ENCODE measurements at regions not wholly inside any gene's neighbourhood (a gene's known extent, or its start where the extent isn't known, plus 50 kb on each side); places are given as distances from the start of the nearest gene placed in this dataset.

DNA sequence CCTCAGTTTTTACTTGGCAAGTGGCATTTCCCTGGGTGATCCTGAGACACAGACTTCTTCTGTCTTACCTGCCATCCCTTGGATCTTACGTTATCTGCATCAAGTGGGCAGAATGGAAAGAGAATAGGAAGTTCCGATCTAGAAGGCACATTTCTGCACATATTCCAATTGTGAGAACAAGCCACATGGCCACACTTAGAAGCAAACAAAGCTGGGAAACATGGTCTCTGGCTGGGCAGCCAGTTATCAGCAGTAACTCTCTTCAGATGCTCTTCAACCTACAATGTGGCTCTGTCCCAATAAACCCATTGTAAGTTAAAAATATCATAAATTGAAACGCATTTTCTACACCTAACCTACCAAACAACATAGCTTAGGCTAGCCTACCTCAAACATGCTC is 67.3 kb upstream of the CCN6 start:
- Histone ChIP-seq H3T11ph (ENCODE audit: low read length) (no peak overlapping the region), H2BK120ac (ENCODE audit: low read depth, low read length, poor library complexity, severe bottlenecking) (no peak overlapping the region), H3K23me2 (ENCODE audit: insufficient read length, low read depth, low read length, poor library complexity, severe bottlenecking) (no peaks in the 10 kb centered on the region), H3K27ac (ENCODE audit: insufficient read length, low read depth, low read length) (no peak overlapping the region), H2BK5ac (ENCODE audit: insufficient read length, low read length) (no peak overlapping the region), H3K27me3 (ENCODE audit: insufficient read depth, low read length) (no peaks in the 10 kb centered on the region), H3K79me1 (ENCODE audit: insufficient read depth, low read depth, low read length, poor library complexity, severe bottlenecking) (no peaks in the 10 kb centered on the region), H2AK5ac (ENCODE audit: insufficient read length, low read length) (no peak overlapping the region), H4K20me1 (ENCODE audit: control insufficient read depth, insufficient read depth, insufficient read length) (no peaks in the 10 kb centered on the region), H3K23ac (ENCODE audit: insufficient read length, low read depth, low read length) (no peak overlapping the region), H2BK20ac (ENCODE audit: low read depth, low read length, poor library complexity, severe bottlenecking) (no peak overlapping the region), H3K4me2 (ENCODE audit: insufficient read depth, insufficient read length, low read length) (no peak overlapping the region), H3K79me2 (ENCODE audit: insufficient read depth, low read length) (no peaks in the 10 kb centered on the region), H2BK12ac (ENCODE audit: insufficient read length, low read depth, low read length) (no peak overlapping the region), H3K4ac (ENCODE audit: low read depth, low read length) (no peak overlapping the region), H3K9ac (ENCODE audit: extremely low read depth, insufficient read length, low read length) (no peak overlapping the region), H3K4me1 (ENCODE audit: insufficient read depth, low read length) (peaks cover 9% of the 10 kb centered on the region; the same call in 1 of the 2 replicates), H3K56ac (ENCODE audit: insufficient read length, low read depth, low read length) (no peak overlapping the region), H3K18ac (ENCODE audit: insufficient read length, low read depth, low read length) (no peak overlapping the region), H3K14ac (ENCODE audit: insufficient read depth, low read length) (no peak overlapping the region), H2BK15ac (ENCODE audit: low read depth, low read length) (no peak overlapping the region), H4K91ac (ENCODE audit: insufficient read length, low read depth, low read length) (no peak overlapping the region), H3K9me3 (ENCODE audit: control insufficient read depth, low read depth, low read length) (no peaks in the 10 kb centered on the region), H2AFZ (ENCODE audit: low read length) (no peak overlapping the region), H4K5ac (ENCODE audit: insufficient read length, low read depth, low read length) (no peak overlapping the region), H4K8ac (replicated peaks; ENCODE audit: insufficient read length, low read depth, low read length) (no peak overlapping the region)
- WGBS (ENCODE audit: extremely low coverage, insufficient read length, low lambda C conversion rate): 100% methylated on average over 1 of the region's 3 CpGs
- Mint-ChIP-seq H3K36me3 (ENCODE audit: insufficient read depth in 1 of 3, low read depth in 3 of 3) (peaks cover 0 to 9% (median 2%) of the 10 kb centered on the region in 3 experiments; a peak in 3 of 7 replicates), H3K4me1 (peaks cover 22 to 25% of the 10 kb centered on the region in 2 experiments), H3K4me3 (no peak overlapping the region), H3K27me3 (ENCODE audit: low read depth) (peaks cover 1% of the 10 kb centered on the region; the same call in 1 of the 2 replicates), H3K27ac (no peak overlapping the region), H3K9me3 (peaks cover 3 to 4% of the 10 kb centered on the region in 2 experiments; a peak in 3 of 5 replicates)
- DNase-seq: no peak
- TF ChIP-seq, protein P1, sequence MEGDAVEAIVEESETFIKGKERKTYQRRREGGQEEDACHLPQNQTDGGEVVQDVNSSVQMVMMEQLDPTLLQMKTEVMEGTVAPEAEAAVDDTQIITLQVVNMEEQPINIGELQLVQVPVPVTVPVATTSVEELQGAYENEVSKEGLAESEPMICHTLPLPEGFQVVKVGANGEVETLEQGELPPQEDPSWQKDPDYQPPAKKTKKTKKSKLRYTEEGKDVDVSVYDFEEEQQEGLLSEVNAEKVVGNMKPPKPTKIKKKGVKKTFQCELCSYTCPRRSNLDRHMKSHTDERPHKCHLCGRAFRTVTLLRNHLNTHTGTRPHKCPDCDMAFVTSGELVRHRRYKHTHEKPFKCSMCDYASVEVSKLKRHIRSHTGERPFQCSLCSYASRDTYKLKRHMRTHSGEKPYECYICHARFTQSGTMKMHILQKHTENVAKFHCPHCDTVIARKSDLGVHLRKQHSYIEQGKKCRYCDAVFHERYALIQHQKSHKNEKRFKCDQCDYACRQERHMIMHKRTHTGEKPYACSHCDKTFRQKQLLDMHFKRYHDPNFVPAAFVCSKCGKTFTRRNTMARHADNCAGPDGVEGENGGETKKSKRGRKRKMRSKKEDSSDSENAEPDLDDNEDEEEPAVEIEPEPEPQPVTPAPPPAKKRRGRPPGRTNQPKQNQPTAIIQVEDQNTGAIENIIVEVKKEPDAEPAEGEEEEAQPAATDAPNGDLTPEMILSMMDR (conservative IDR thresholded peaks at IDR 0.05): no peak

Measured in H9 (cell line).